Endothelial cell of umbilical vein (primary cell): ENCODE measurements at regions not wholly inside any gene's neighbourhood (a gene's known extent, or its start where the extent isn't known, plus 50 kb on each side); places are given as distances from the start of the nearest gene placed in this dataset.

Experiments
- CTCF ChIP-seq, 2 donors: IDR thresholded peaks; 1 replicate in 1 of 2; 2 replicates in 1 of 2; pipeline ENCODE4 v1.5.1; 2011; ENCODE audit warnings: low read length in 2 of 2, mild to moderate bottlenecking in 2 of 2, moderate library complexity in 2 of 2, control low read depth in 1 of 2, inconsistent platforms in 1 of 2, low read depth in 1 of 2; ENCODE audit not compliant: insufficient read depth in 1 of 2; ENCODE audit errors: extremely low read depth in 1 of 2
- EZH2 ChIP-seq: IDR thresholded peaks from 2 replicates; pipeline ENCODE4 v1.6.1; 2012; ENCODE audit warnings: borderline replicate concordance, low read depth, mild to moderate bottlenecking, moderate library complexity, low read length, inconsistent platforms; ENCODE audit not compliant: severe bottlenecking
- GATA2 ChIP-seq: IDR thresholded peaks from 2 replicates; pipeline ENCODE4 v1.7.0; 2011; ENCODE audit warnings: low read depth, mild to moderate bottlenecking, moderate library complexity, mixed read lengths, low read length; ENCODE audit not compliant: insufficient read length, insufficient read depth
- POLR2A ChIP-seq: IDR thresholded peaks from 2 replicates; pipeline ENCODE4 v1.6.1; 2012; ENCODE audit warnings: low read depth, mild to moderate bottlenecking, control low read depth, low read length
- POLR2AphosphoS5 ChIP-seq: IDR thresholded peaks from 2 replicates; pipeline ENCODE4 v1.6.1; 2012; ENCODE audit warnings: low read depth, mild to moderate bottlenecking, control low read depth, low read length, moderate library complexity; ENCODE audit not compliant: insufficient read depth

DNA sequence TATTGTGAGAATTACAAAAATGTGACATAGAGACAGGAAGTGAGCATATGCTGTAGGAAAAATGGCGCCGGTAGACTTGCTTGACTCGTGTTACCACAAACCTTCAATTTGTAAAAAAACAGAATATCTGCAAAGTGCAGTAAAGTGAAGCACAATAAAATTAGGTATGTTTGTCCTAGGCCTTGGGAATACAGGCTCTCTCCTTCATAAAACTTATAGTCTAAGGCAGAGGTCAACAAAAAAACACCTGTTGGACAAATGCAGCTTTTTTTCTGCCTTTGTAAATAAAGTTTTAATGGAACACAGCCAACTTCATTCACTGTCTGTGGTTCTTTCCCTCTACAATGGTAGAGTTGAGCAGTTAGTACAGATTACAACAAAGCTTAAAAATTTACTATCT lies 216.8 kb upstream of the SATB1 start:
- TF ChIP-seq CTCF (IDR thresholded peaks at IDR 0.05; ENCODE audit: extremely low read depth in 1 of 2, insufficient read depth in 1 of 2, low read depth in 1 of 2, low read length in 2 of 2), result no peak
- TF ChIP-seq GATA2, result no peak
- no peak for TF ChIP-seq POLR2A
- no peak for TF ChIP-seq POLR2AphosphoS5
- no peak for TF ChIP-seq EZH2
